Esophagus squamous epithelium (tissue), 5 donors: ENCODE measurements at regions not wholly inside any gene's neighbourhood (a gene's known extent, or its start where the extent isn't known, plus 50 kb on each side); places are given as distances from the start of the nearest gene placed in this dataset.

Experiments used
- DNase-seq: peaks from one replicate; lab custom pipeline; 2025; lab: John Stamatoyannopoulos, UW
- H3K27ac ChIP-seq, 4 donors: fragments of 200-600 bp; sonication (generic); one replicate each; pipeline ENCODE4 v1.5.1; 2016 to 2019; ENCODE audit warnings: mild to moderate bottlenecking in 1 of 4
- H3K27me3 ChIP-seq, 4 donors: fragments of 200-600 bp; sonication (generic); 1 replicate in 3 of 4; 2 replicates in 1 of 4; pipeline versions ENCODE4 v1.5.1 to v1.6.0; 2017 to 2021; ENCODE audit warnings: antibody characterized with exemption in 1 of 4
- H3K36me3 ChIP-seq, 3 donors: fragments of 200-600 bp; sonication (generic); one replicate each; pipeline ENCODE4 v1.5.1; 2016 to 2019
- H3K4me1 ChIP-seq, 3 donors: fragments of 200-600 bp; sonication (generic); one replicate each; pipeline ENCODE4 v1.5.1; 2017 to 2019
- H3K4me3 ChIP-seq, 4 donors: fragments of 200-600 bp; sonication (generic); 1 replicate in 3 of 4; 2 replicates in 1 of 4; pipeline ENCODE4 v1.5.1; 2016 to 2019; ENCODE audit warnings: mild to moderate bottlenecking in 2 of 4, moderate library complexity in 1 of 4
- H3K9me3 ChIP-seq, 3 donors: fragments of 200-600 bp; sonication (generic); one replicate each; pipeline ENCODE4 v1.5.1; 2016 to 2019
- POLR2A ChIP-seq, 4 donors: fragments of 450-650 bp; IDR thresholded peaks; one replicate each; pipeline ENCODE4 v1.6.1; 2017; ENCODE audit warnings: antibody characterized with exemption in 4 of 4, mild to moderate bottlenecking in 4 of 4, moderate library complexity in 3 of 4
- WGBS, 2 donors: methylation state at CpG; one replicate each; pipeline ENCODE4 v1.1.5; 2018; 5-methylcytosine and 5-hydroxymethylcytosine counted together
- intact Hi-C: fragments of 100-400 bp; cut with DNase I; formaldehyde crosslinking; loops from one replicate; pipeline ENCODE4 v1.15.0; 2022
- TF ChIP-seq, protein P1 (sequence below), 6 experiments: fragments of 450-650 bp in 4 of 6; fragments of 200-600 bp in 2 of 6; sonication (generic) in 2 of 6; IDR thresholded peaks; one replicate each; pipeline ENCODE4 v1.5.1; 2016 to 2019; ENCODE audit warnings: antibody characterized with exemption in 6 of 6, mild to moderate bottlenecking in 4 of 6, moderate library complexity in 4 of 6
- donor health status: DM: yes; HTN: yes; CAD: no.

DNA sequence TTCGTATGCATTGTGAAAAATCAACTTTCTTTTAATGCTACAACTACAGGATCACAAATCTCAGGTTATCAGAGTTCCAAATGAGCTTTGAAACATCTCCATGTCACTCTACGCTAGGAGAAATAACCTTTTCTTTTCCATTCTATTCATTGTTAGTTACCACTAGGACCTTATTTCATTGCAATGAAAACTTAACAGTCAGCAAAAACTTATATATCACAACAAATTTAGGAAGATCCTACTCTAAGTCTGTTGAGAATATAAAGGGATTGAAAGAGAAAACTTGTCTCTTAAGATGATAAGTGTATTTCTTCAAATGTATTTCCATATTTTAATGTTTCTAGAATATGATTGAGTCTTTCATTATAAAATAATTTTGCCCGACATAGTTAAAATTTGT is 539.1 kb downstream of the TMTC2 start:
- Histone ChIP-seq H3K4me1 (no peaks in the 10 kb centered on the region), H3K4me3 (no peak overlapping the region), H3K9me3 (no peaks in the 10 kb centered on the region), H3K27me3 (no peaks in the 10 kb centered on the region), H3K36me3 (no peaks in the 10 kb centered on the region), H3K27ac (no peak overlapping the region)
- intact Hi-C loops, result no loop called here
- DNase-seq, result no peak
- WGBS, 2 donors, result 91 to 97% methylated on average over 3 of the region's 3 CpGs
- TF ChIP-seq, protein P1, sequence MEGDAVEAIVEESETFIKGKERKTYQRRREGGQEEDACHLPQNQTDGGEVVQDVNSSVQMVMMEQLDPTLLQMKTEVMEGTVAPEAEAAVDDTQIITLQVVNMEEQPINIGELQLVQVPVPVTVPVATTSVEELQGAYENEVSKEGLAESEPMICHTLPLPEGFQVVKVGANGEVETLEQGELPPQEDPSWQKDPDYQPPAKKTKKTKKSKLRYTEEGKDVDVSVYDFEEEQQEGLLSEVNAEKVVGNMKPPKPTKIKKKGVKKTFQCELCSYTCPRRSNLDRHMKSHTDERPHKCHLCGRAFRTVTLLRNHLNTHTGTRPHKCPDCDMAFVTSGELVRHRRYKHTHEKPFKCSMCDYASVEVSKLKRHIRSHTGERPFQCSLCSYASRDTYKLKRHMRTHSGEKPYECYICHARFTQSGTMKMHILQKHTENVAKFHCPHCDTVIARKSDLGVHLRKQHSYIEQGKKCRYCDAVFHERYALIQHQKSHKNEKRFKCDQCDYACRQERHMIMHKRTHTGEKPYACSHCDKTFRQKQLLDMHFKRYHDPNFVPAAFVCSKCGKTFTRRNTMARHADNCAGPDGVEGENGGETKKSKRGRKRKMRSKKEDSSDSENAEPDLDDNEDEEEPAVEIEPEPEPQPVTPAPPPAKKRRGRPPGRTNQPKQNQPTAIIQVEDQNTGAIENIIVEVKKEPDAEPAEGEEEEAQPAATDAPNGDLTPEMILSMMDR (IDR thresholded peaks at IDR 0.05), result no peak
- no peak for TF ChIP-seq POLR2A (IDR thresholded peaks at IDR 0.05)

GRCh38 chr12:83224012-83224411 is 537.3 kb downstream of the TMTC2 start:
- H3K36me3 ChIP-seq, result no peaks in the 10 kb centered on the region
- H3K27me3 ChIP-seq, result no peaks in the 10 kb centered on the region
- WGBS, 2 donors, result 26 to 47% methylated on average over 5 of the region's 5 CpGs
- no peak overlapping the region for H3K27ac ChIP-seq
- intact Hi-C loops, result no loop called here
- H3K4me1 ChIP-seq, result no peaks in the 10 kb centered on the region
- no peak overlapping the region for H3K4me3 ChIP-seq
- no peaks in the 10 kb centered on the region for H3K9me3 ChIP-seq
- DNase-seq, result no peak
- TF ChIP-seq, protein P1 (IDR thresholded peaks at IDR 0.05), result no peak
- TF ChIP-seq POLR2A (IDR thresholded peaks at IDR 0.05), result no peak

GRCh38 chr12:83220774-83221173 is 534.1 kb downstream of the TMTC2 start:
- Histone ChIP-seq H3K27ac (no peak overlapping the region), H3K36me3 (no peaks in the 10 kb centered on the region), H3K27me3 (no peaks in the 10 kb centered on the region), H3K4me3 (no peak overlapping the region), H3K4me1 (no peaks in the 10 kb centered on the region), H3K9me3 (no peaks in the 10 kb centered on the region)
- intact Hi-C loops, result no loop called here
- WGBS, 2 donors, result 75 to 77% methylated on average over 2 of the region's 2 CpGs
- DNase-seq, result no peak
- no peak for TF ChIP-seq POLR2A (IDR thresholded peaks at IDR 0.05)
- TF ChIP-seq, protein P1 (IDR thresholded peaks at IDR 0.05), result no peak

- H3K4me1 ChIP-seq, result no peaks in the 10 kb centered on the region
- 79 to 85% methylated on average over 3 of the region's 3 CpGs for WGBS, 2 donors
- no peak overlapping the region for H3K27ac ChIP-seq
- no peak for DNase-seq
- TF ChIP-seq, protein P1 (IDR thresholded peaks at IDR 0.05), result no peak
- no peak for TF ChIP-seq POLR2A (IDR thresholded peaks at IDR 0.05)
- no peaks in the 10 kb centered on the region for H3K27me3 ChIP-seq
- no peak overlapping the region for H3K4me3 ChIP-seq
- H3K36me3 ChIP-seq, result no peaks in the 10 kb centered on the region
- intact Hi-C loops, result no loop called here
- H3K9me3 ChIP-seq, result no peaks in the 10 kb centered on the region
Measured at GRCh38 chr12:83216230-83216629, 529.5 kb downstream of the TMTC2 start.

- no peak overlapping the region for H3K27ac ChIP-seq
- WGBS, 2 donors, result 64 to 89% methylated on average over 1 of the region's 1 CpG
- DNase-seq, result no peak
- no peaks in the 10 kb centered on the region for H3K9me3 ChIP-seq
- H3K36me3 ChIP-seq, result no peaks in the 10 kb centered on the region
- H3K4me1 ChIP-seq, result no peaks in the 10 kb centered on the region
- no peak overlapping the region for H3K4me3 ChIP-seq
- no peaks in the 10 kb centered on the region for H3K27me3 ChIP-seq
- intact Hi-C loops, result no loop called here
- TF ChIP-seq POLR2A (IDR thresholded peaks at IDR 0.05), result no peak
- TF ChIP-seq, protein P1 (IDR thresholded peaks at IDR 0.05), result no peak
Measured at GRCh38 chr12:83214185-83214584, 527.5 kb downstream of the TMTC2 start.
